GM18868 (cell line): ENCODE measurements at regions not wholly inside any gene's neighbourhood (a gene's known extent, or its start where the extent isn't known, plus 50 kb on each side); places are given as distances from the start of the nearest gene placed in this dataset.
"Not testable (repeated sequence)": the region's sequence is repeated elsewhere in the genome, so short reads cannot be mapped to it uniquely, and the experiment has no call there.

Experiments used
- ATAC-seq: cut with Tn5 transposase; IDR thresholded peaks from one replicate; pipeline ENCODE4 v1.9.1; 2021; ENCODE audit warnings: mild to moderate bottlenecking, moderate library complexity; ENCODE audit not compliant: unreplicated experiment

DNA sequence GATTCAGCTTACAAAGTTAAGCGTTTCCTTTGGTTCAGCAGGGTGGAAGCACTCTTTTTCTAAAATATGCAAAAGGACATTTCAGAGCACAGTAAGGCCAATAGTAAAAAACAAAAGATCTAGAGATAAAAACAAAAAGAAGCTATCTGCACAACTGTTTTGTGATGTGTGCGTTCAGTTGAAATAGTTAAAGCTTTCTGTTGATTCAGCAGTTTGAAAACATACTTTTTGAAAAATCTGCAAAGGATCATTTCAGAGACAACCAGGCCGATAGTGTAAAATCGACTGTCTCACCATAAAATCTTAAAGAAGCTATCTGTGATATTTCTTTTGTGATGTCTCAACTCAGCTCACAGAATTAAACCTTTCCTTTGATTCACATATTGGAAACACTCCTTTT, 300.0 kb upstream of the ALG10B start:
- no peak for ATAC-seq

DNA sequence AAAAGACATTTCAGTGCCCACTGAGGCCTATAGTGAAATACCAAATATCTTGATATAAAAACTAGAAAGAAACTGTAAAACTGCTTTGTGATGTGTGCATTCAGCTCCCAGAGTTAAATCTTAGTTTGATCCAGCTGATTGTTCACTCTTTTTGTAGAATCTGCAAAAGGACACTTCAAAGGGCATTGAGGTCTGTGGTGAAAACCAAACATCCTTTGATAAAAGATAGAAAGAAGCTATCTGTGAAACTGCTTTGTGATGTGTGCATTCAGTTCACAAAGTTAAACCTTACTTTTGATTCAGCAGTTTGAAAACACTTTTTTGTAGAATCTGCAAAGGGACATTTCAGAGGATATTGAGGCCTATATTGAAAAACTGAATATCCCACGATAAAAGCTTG, 290.7 kb upstream of the ALG10B start:
- no peak for ATAC-seq

DNA sequence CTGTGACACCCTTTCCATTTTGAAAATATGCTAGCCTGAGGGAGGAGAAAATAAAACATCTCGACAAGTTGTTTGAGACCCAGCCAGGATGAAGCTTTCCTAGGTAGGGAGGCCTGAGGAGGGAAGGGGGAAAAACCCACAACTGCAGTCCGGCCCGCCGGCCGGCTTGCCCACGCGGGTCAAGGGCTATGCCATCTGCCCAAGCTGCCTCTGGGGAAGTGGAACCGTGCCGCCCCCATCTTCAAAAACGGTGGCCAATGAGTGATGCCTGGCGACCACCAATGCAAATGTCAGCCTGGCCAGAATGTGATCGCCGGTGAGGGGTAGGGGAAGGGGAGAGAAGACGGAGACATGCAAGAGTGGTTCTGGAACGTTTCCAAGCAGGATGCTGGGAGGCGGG, 263.5 kb upstream of the ALG10B start:
- ATAC-seq, result no peak

DNA sequence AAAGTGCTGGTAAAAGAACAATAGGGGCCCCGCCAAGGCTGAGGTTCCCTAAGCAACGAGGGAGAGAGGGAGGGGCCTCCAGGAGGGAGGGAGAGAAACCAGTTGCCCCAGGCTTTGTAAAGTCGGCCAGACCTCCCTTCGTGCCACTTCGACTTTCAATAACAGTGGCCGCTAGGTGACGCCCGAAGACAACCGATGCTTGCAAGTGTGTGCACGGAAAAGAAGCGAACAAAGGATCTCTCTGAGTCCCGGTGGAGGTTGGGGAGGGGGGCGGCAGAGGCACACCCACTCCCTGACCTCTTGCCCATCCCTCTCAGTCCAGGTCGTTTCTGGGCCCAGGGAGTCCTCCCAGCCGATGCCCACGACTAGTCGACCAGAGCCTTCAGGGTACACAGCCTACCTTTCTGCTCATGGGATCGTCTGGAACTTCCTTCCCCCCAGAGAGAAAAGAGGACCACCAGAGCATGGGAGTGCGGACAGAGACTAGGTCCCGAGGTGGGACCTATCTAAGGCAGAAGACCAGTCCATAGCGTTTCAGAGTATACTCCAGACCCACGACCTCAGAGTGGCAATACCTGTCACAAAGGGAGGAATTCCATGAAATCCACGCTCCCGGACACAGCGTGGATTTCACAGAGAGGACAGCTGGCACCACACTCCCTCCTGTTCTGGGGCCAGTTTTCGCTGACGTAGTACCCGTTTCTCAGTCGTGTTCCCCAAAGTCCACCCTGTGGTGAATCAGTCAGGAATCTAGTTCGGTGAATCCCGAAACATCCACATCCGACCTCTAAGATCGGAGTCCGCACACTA, 262.7 kb upstream of the ALG10B start:
- ATAC-seq, result no peak

DNA sequence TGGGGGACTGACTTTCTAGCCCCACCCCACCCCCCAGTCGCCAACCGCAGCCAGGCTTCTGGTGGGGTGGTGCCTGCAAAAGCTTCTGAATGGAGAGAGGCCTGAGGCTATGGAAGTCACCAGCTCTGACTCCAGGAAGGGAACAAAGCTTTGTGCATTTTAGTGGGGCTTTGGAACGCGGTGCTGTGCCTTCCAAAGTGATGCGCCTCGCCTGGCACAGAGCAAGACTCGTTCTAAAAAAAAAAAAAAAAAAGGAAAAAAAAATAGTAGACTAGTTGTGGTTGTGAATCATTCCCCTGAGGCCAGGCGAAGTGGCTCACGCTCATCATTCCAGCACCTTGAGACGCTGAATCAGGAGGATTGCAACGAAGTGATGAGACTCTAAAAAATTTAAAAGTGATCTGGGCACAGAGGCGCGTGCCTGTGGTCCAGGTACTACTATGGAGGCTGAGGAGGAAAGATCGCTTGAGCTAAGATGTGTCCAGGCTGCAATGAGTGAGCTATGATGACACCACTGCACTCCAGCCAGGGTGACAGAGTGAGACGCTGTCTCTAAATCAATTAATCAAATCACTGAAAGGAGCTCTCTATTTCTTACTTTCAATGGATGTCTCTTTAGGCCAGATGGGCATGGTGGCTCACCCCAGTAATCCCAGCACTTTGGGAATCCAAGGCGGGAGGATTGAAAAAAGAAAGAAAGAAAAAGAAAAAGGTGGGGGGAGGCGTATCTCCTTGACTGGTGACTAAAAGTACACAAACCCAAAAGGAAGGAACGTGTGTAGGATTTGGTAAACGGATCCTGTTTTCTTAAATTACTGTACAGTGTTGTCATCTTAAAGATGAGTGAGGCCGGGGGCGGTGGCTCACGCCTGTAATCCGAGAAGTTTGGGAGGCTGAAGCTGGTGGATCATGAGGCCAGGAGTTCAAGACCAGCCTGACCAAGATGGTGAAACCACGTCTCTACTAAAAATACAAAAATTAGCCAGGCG, 259.6 kb upstream of the ALG10B start:
- no peak for ATAC-seq

DNA sequence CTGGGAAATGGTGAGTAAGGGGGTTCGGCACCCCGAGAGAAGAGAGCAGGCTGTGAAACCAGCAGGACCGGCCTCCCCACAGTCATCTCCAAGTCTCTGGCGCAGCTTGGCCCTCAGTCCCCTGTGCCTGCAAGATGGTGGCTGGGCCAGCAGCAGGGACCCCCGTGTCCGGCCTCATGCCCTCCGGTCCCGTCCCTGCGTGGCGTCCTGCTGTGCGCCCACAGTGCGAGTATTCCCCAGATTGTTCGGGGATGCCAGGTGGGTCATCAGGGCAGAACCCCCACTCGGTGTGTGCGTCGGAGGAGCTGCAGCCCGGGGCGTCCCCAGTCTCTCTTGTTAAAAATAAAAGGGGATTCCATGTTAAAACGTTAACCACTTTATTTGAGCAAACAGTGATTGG, 216.9 kb upstream of the ALG10B start:
- no peak for ATAC-seq

DNA sequence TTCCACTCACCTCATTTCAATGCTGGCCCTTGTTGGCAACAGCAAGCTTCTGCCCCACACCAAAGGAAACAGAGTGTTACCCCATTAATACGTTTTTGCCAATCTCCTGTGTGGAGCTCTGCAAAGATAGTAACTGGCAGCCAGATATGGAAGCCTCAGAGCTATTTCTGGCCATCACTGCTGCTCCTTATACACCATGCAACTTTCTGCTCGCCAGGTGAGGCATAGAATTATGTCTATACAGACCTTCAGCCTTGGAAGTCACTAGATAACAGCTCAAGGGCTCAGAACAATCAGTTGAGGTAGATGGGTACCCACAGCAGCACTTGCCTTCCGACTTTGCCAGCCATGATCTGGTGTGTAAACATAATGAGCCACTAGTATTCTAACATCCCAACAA, 214.8 kb upstream of the ALG10B start:
- ATAC-seq, result no peak

DNA sequence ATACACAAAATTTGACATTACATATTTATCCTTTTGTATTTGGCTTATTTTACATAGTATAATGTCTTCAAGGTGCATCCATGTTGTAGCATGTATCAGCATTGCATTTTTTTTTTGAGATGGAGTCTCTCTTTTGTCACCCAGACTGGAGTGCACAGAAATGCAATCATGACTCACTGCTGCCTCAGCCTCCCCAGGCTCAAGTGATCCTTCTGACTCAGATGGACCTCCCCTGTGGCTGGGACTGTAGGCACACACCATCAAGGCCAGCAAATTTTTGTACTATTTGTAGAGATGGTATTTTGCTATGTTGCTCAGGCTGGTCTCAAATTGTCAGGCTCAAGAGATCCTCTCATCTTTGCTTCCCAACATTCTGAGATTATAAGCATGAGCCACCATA, 214.4 kb upstream of the ALG10B start:
- no peak for ATAC-seq

DNA sequence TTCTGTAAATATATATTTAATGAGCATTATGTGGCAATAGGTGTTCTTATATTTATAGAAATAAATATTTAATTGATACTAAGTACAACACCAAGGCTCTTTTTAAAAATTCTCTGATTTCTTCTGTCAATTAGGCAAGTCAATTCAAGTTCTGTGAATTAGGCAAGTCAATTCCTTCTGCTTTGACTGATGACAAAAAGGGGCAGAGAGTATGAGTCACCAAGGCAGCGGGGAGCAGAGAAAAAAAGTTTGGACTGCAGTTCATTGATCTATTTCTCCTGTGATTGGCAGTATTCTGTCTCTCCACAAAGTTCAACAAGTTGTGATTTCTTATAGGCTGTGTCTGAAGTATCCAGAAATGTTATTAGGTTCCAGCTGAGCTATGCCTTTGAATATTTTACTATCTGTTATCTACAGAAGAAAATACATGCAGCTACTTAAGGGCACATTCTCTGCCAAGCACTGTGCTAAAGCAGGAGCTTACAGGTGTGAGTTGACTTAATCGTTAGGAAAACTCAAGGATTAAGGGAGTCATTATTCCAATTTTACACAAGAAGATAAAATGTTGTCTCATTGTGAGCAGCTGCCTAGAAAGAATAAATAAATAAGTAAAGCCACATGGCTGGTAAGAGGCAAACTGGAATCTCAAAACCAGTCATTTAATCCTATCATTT, 206.4 kb upstream of the ALG10B start:
- ATAC-seq, result no peak

DNA sequence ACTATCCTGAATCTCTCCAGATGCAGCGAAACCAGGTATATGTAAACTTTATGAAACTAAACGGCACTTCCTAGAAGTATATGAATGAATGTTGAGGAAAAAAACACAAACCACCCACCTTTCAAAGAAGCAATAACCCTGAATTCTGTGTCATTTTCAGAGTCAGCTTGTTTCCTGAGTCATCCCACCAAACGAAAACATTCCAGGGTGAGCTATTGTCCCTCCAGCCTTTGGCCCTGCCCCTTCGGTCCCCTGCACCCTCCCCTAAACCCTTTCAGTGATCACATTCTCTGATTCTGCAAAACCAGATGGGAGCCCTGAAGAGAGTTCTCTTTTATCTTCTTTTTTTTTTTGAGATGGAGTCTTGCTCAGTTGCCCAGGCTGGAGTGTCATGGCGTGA, 202.6 kb upstream of the ALG10B start:
- ATAC-seq, result no peak

DNA sequence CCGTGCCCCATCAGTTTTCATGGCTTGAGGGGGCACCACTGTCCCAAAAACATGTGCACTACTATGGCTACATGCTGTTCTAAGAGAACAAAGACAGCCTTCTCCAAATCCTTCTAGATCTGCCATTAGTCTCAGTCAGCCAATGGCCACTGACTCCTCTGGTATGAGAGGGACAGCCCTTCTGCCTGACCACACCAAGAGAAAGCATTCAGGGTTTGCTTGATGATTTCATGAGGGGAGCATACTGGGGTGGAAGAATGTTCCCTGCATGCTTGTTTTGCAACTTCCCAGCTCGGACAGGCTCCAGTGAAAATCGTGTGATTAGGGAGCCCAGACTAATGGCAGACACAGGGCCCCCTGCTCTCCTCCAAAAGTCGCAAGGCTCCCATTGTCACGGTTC, 199.6 kb upstream of the ALG10B start:
- no peak for ATAC-seq

DNA sequence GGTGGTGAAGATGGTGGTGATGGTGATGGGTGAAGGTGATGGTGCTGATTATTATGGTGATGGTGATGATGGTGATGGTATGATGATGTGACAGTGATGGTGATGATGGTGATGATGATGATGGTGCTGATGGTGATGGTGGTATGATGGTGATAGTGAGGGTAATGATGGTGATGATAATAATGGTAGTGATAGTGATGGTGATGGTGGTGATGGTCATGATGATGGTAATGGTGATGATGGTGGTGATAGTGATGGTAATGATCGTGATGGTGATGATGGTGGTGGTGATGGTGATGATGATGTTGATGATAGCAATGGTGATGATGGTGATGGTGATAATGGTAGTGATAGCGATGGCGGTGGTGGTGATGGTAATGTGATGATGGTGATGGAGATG, 197.9 kb upstream of the ALG10B start:
- no peak for ATAC-seq

DNA sequence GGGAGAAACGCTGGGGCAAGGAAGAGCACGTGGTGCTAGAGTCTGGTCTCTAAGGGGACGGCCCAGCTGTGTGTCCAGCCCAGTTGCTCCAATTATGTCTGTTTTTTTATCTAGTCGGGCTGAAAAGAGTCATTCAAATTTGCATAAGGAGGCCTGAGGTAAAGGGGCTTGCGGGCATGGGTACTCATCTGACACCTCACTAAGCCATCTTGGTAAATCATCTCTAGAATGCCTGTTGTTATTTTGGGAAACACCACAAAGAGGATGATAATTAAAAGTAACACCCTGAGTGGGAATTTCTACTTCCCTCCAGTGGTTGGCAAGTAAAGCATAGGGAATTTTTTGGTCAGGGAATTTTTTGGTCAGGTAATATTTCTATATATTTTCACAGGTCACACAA, 196.1 kb upstream of the ALG10B start:
- ATAC-seq, result no peak

DNA sequence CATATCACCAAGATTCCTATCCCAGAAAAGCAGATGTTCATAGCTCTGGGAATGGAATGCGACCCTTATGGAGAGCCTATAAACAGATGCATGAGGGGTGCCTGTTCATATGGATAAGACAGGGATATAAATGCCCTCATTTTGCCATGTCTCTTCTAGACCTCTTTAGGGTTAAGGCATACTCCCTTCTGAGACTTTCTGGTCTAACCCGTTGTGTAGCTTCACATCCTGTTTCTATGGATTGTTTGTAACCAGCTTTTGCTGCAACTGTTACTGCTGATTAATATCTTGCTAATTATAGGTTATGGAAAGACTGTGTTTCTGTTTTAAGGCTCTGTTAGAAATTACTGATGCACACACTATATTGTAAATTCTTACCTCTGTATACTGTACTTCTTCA, 193.5 kb upstream of the ALG10B start:
- ATAC-seq, result not testable (repeated sequence)

DNA sequence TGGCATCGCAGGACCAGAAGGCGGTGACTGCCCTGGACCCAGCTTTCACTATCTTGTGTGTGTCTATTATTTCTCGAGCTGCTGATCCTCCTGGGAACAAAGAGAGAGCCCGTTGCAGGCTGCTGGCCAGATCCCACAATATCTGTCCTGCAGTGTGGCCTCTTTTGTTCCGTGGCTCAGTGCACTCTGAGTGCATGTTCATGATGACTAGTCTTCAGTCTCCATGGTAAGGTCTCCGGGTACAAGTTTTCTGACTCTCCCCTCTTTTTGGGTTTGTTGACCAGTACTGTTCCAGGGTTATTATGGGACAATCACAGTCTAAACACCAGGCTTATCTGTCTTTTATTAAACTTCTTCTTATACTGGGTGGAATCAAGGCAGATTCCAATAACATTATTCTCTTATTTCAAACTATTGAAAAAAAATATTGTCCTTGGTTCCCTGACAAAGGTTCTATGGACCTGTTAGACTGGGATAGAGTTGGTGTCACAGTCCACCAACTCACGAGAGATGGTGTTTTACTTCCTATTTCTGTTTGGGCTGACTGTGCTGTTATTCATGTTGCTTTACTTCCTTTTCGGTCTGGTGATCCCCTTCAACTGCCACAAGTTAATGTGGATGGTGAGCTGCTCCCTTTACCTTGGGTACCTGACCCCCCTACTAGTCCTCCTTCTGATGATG, 192.9 kb upstream of the ALG10B start:
- ATAC-seq, result no peak

DNA sequence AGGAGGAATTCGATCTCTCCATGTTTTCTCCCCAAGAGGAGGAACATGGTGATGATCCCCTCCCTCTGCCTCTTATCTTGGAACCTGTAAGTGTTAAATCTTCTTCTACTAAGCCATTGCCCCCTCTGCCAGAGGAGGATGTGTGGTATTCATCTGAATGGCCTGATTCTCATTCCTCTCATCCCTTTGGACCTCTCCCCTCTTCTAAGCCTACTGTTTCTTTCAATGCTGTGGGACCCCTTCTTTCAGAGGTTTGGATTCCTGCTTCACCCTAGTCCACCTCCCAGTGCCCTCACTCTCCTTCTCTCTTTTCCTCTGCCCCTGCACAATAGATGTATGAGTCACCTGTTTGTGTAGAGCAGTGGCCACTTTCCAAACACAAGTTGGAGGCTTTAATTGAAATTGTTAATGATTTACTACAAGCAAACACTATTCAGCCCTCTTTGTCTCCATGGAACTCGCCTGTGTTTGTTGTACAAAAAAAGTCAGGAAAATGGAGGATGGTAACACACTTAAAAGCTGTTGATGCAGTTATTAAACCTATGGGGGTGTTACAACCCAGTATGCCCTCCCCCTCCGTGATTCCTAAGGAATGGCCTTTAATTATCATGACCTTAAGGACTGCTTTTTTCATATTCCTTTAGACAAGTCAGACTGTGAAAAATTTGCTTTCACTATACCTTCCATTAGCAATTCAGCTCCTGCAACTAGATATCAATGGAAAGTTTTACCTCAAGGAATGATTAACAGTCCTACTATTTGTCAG, 192.1 kb upstream of the ALG10B start:
- no peak for ATAC-seq

DNA sequence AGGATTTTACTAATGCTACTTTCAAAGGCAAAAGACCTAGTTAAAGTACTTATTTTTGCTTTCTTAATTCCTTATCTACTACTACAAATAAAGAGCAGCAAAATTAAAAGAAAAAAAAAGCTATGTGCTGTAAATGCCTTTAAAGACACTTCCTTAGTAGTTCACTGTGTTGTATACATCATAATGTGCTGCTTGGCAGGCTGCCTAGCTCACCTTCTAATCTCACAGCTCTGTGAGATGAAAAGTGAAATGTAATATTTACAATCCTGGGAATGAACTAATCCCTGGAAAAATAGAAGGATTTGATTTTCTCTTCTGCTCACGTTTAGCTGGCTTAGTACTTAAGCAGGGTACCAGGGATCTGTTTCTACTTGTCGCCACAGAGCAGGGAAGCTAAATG, 184.4 kb upstream of the ALG10B start:
- ATAC-seq, result no peak

DNA sequence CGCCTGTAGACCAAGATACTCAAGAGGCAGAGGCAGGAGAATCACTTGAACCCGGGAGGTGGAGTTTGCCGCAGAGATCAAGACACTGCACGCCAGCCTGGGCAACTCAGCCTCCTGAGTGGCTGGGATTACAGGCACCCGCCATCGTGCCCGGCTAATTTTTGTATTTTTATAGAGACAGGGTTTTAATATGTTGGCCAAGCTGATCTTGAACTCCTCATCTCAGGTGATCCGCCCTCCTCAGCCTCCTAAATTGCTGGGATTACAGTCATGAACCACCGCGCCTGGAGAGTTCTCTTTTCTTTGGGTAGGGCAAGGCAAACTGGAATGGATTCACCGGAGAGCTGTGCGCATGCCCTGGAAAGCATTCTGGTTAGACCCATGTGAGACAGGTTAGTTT, 179.3 kb upstream of the ALG10B start:
- ATAC-seq, result no peak

DNA sequence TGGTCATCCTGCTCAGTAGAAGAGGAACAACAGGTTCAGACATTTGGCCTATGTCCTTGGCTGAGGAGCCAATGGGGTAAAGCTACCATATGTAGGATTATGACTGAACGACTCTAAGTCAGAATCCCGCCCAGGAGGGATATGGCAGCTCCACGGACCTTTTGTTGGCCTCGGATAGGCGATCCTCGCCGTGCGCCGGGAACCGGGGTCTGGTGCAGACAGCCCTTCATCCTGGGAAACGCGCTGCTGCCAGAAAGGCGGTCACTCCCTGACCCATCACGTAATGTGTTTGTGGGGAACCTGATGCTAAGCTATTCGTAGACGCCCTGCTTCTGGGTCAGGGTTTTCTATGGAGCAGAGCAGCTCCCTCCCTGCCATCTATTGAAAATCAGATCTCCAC, 178.9 kb upstream of the ALG10B start:
- no peak for ATAC-seq
